MCF 10A (cell line): ENCODE measurements at regions not wholly inside any gene's neighbourhood (a gene's known extent, or its start where the extent isn't known, plus 50 kb on each side); places are given as distances from the start of the nearest gene placed in this dataset.

Experiments
- BruUV-seq: library from RNA; stranded (reverse); fragments of 400-500 nt; replicated peaks from 2 replicates; lab custom pipeline; 2021; lab: Mats Ljungman, UMichigan
- CTCF ChIA-PET: fragments of 300-600 bp; sonication (Branson Sonifier 250); formaldehyde crosslinking; extraction: SDS; loops from one replicate; lab custom pipeline; 2021; ENCODE audit warnings: antibody characterized with exemption, inconsistent platforms; lab: Yijun Ruan, JAX
- POLR2A ChIA-PET: fragments of 300-600, 350-650 bp; sonication (Branson Sonifier 250); formaldehyde crosslinking; extraction: SDS; loops from one replicate; lab custom pipeline; 2020; ENCODE audit warnings: antibody characterized with exemption, inconsistent platforms; lab: Yijun Ruan, JAX
- DNase-seq: peaks from one replicate; pipeline ENCODE4 v3.0.0-alpha.2; 2018; ENCODE audit not compliant: unreplicated experiment
- H3K27ac Mint-ChIP-seq: one replicate; pipeline ENCODE4 v1.8.0; 2022; ENCODE audit warnings: mild to moderate bottlenecking, low read depth, mixed read lengths; ENCODE audit not compliant: unreplicated experiment
- H3K27me3 Mint-ChIP-seq: one replicate; pipeline ENCODE4 v1.8.0; 2022; ENCODE audit warnings: mixed read lengths; ENCODE audit not compliant: insufficient read depth, unreplicated experiment
- H3K36me3 Mint-ChIP-seq: one replicate; pipeline ENCODE4 v1.8.0; 2022; ENCODE audit warnings: mild to moderate bottlenecking, moderate library complexity, mixed read lengths; ENCODE audit not compliant: insufficient read depth, unreplicated experiment
- H3K4me1 Mint-ChIP-seq: one replicate; pipeline ENCODE4 v1.8.0; 2022; ENCODE audit warnings: mixed read lengths; ENCODE audit not compliant: insufficient read depth, unreplicated experiment
- H3K4me3 Mint-ChIP-seq: one replicate; pipeline ENCODE4 v1.8.0; 2022; ENCODE audit warnings: mild to moderate bottlenecking, moderate library complexity, mixed read lengths; ENCODE audit not compliant: unreplicated experiment
- H3K9me3 Mint-ChIP-seq: one replicate; pipeline ENCODE4 v1.8.0; 2022; ENCODE audit warnings: mixed read lengths; ENCODE audit not compliant: unreplicated experiment
- CTCF ChIP-seq: fragments of 200-600 bp; IDR thresholded peaks from one replicate; pipeline ENCODE4 v1.8.0; 2022; ENCODE audit warnings: antibody characterized with exemption, mild to moderate bottlenecking; ENCODE audit not compliant: unreplicated experiment
- intact Hi-C: fragments of 100-400 bp; cut with micrococcal nuclease; formaldehyde crosslinking; loops from 2 replicates; pipeline ENCODE4 v1.14.1; 2022

GRCh38 chr3:459311-459670 is 262.7 kb downstream of the CHL1 start:
- CTCF ChIA-PET, result no interaction called here
- intact Hi-C loops, result no loop called here
- TF ChIP-seq CTCF, result no peak

GRCh38 chr3:461006-461405 is 264.4 kb downstream of the CHL1 start:
- H3K4me3 Mint-ChIP-seq, result no peak overlapping the region
- no peaks in the 10 kb centered on the region for H3K9me3 Mint-ChIP-seq
- no TSS peak for BruUV-seq
- no peaks in the 10 kb centered on the region for H3K36me3 Mint-ChIP-seq
- H3K4me1 Mint-ChIP-seq, result peaks cover 5% of the 10 kb centered on the region
- H3K27me3 Mint-ChIP-seq, result peaks cover 14% of the 10 kb centered on the region
- no peak for TF ChIP-seq CTCF
- no peak overlapping the region for H3K27ac Mint-ChIP-seq
- no peak for DNase-seq
- ChIA-PET CTCF (no interaction called here), POLR2A (no interaction called here)
- intact Hi-C loops, result no loop called here

More at GRCh38 chr3:459311-459670, 262.7 kb downstream of the CHL1 start:
- H3K4me1 Mint-ChIP-seq, result peaks cover 5% of the 10 kb centered on the region
- POLR2A ChIA-PET, result no interaction called here
- peaks cover 14% of the 10 kb centered on the region for H3K27me3 Mint-ChIP-seq
- H3K4me3 Mint-ChIP-seq, result no peak overlapping the region
- H3K27ac Mint-ChIP-seq, result no peak overlapping the region
- H3K9me3 Mint-ChIP-seq, result no peaks in the 10 kb centered on the region
- BruUV-seq, result no TSS peak
- no peak for DNase-seq
- no peaks in the 10 kb centered on the region for H3K36me3 Mint-ChIP-seq

- CTCF ChIA-PET, result no interaction called here
- H3K4me1 Mint-ChIP-seq, result peaks cover 5% of the 10 kb centered on the region
Observed at GRCh38 chr3:462851-463250, 266.3 kb downstream of the CHL1 start.

More at GRCh38 chr3:462851-463250, 266.3 kb downstream of the CHL1 start:
- POLR2A ChIA-PET, result no interaction called here
- H3K9me3 Mint-ChIP-seq, result no peaks in the 10 kb centered on the region
- intact Hi-C loops, result no loop called here
- H3K27me3 Mint-ChIP-seq, result peaks cover 14% of the 10 kb centered on the region
- no peaks in the 10 kb centered on the region for H3K36me3 Mint-ChIP-seq
- no TSS peak for BruUV-seq
- no peak for TF ChIP-seq CTCF
- H3K4me3 Mint-ChIP-seq, result no peak overlapping the region
- no peak for DNase-seq
- no peak overlapping the region for H3K27ac Mint-ChIP-seq
